Natural killer cell (primary cell): ENCODE measurements at regions not wholly inside any gene's neighbourhood (a gene's known extent, or its start where the extent isn't known, plus 50 kb on each side); places are given as distances from the start of the nearest gene placed in this dataset.

Experiments used
- ATAC-seq, 3 donors: fragments of 150-1000 bp in 2 of 3; fragments of 200-7000 bp in 1 of 3; cut with Tn5 transposase; 1 replicate in 1 of 3; 2 replicates in 2 of 3; pipeline ENCODE4 v1.10.0; 2021; ENCODE audit warnings: mild to moderate bottlenecking in 2 of 3, moderate library complexity in 2 of 3
- DNase-seq, 2 donors: peaks; one replicate each; pipeline versions ENCODE4 v3.0.0 to v3.0.0-alpha.2; 2013 to 2021; ENCODE audit warnings: mixed read lengths in 1 of 2
- H3K27ac ChIP-seq: one replicate; pipeline ENCODE4 v1.5.1; 2013; ENCODE audit warnings: mild to moderate bottlenecking, low read length
- H3K27me3 ChIP-seq: one replicate; pipeline ENCODE4 v1.6.1; 2013; ENCODE audit warnings: low read length; ENCODE audit not compliant: control insufficient read depth, insufficient read depth
- H3K36me3 ChIP-seq: one replicate; pipeline ENCODE4 v1.6.1; 2013; ENCODE audit warnings: low read length; ENCODE audit not compliant: control insufficient read depth, insufficient read depth
- H3K4me1 ChIP-seq: one replicate; pipeline ENCODE4 v1.6.1; 2013; ENCODE audit warnings: low read length; ENCODE audit not compliant: control insufficient read depth, insufficient read depth
- H3K4me3 ChIP-seq: one replicate; pipeline ENCODE4 v1.5.1; 2013; ENCODE audit warnings: low read length
- H3K9me3 ChIP-seq: one replicate; pipeline ENCODE4 v1.6.1; 2013; ENCODE audit warnings: low read length; ENCODE audit not compliant: control insufficient read depth, insufficient read depth
- H3K27ac Mint-ChIP-seq, 2 donors: one replicate each; pipeline ENCODE4 v1.8.0; 2022; ENCODE audit warnings: mild to moderate bottlenecking in 2 of 2, mixed read lengths in 2 of 2, moderate library complexity in 1 of 2
- H3K27me3 Mint-ChIP-seq, 2 donors: one replicate each; pipeline ENCODE4 v1.8.0; 2022; ENCODE audit warnings: low read depth in 2 of 2, mixed read lengths in 2 of 2
- H3K36me3 Mint-ChIP-seq: one replicate; pipeline ENCODE4 v1.8.0; 2022; ENCODE audit warnings: mixed read lengths
- H3K4me1 Mint-ChIP-seq, 2 donors: one replicate each; pipeline ENCODE4 v1.8.0; 2022; ENCODE audit warnings: mixed read lengths in 2 of 2
- H3K4me3 Mint-ChIP-seq: one replicate; pipeline ENCODE4 v1.8.0; 2022; ENCODE audit warnings: mild to moderate bottlenecking, moderate library complexity, mixed read lengths
- H3K9me3 Mint-ChIP-seq, 2 donors: one replicate each; pipeline ENCODE4 v1.8.0; 2022; ENCODE audit warnings: mixed read lengths in 2 of 2
- CTCF ChIP-seq: fragments of 200-600 bp; IDR thresholded peaks from one replicate; pipeline ENCODE4 v1.8.0; 2022; ENCODE audit warnings: antibody characterized with exemption
- whole genome bisulfite sequencing: methylation state at CpG from one replicate; pipeline ENCODE4 v1.1.7; 2013; ENCODE audit warnings: missing lambda C conversion rate; ENCODE audit not compliant: insufficient coverage; 5-methylcytosine and 5-hydroxymethylcytosine counted together
- intact Hi-C: fragments of 100-400 bp; cut with micrococcal nuclease; formaldehyde crosslinking; loops from one replicate; pipeline ENCODE4 v1.14.2; 2022

DNA sequence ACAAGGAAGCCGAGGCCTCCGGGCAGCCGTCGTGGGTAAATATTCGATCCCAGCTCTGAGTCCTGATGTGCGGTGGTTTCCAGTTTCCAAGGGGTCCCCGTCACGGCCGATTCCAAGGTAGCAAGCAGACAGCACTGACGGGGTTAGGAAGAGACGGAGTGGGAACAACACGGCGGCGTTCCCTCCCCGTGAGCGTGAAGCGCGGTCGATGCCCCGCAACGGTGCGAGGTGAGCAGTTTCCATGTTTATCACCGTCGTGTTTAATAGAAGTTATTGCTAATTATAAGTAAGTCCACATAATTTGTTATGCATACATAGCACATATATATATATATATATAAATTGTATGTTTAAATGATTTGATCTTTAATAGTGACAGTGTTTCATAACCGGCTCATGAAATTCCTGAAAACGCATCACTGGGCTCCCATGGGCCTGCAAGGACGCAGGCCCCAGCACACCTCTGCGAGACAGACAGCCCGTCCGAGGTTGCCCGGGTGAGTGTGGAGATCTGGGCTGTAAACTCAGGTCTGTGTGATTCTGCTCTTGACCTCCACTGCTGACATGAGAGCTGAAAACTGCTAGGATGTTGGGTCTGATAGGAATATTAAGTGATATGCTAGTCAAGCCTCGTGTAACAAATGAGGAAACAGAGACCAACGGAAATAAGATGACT is 243.5 kb upstream of the SALL3 start:
- Mint-ChIP-seq H3K27me3 (no peaks in the 10 kb centered on the region), H3K9me3 (peaks cover 0 to 7% of the 10 kb centered on the region in 2 donors), H3K4me1 (no peaks in the 10 kb centered on the region), H3K27ac (no peak overlapping the region), H3K36me3 (no peaks in the 10 kb centered on the region), H3K4me3 (no peak overlapping the region)
- intact Hi-C loops: no loop called here
- no peak for TF ChIP-seq CTCF
- Histone ChIP-seq H3K27me3 (no peaks in the 10 kb centered on the region), H3K4me3 (no peak overlapping the region), H3K36me3 (no peaks in the 10 kb centered on the region), H3K9me3 (peaks cover 5% of the 10 kb centered on the region), H3K4me1 (no peaks in the 10 kb centered on the region), H3K27ac (no peak overlapping the region)
- WGBS: 94% methylated on average over 31 of the region's 33 CpGs
- DNase-seq (no peak), ATAC-seq (no peak)

DNA sequence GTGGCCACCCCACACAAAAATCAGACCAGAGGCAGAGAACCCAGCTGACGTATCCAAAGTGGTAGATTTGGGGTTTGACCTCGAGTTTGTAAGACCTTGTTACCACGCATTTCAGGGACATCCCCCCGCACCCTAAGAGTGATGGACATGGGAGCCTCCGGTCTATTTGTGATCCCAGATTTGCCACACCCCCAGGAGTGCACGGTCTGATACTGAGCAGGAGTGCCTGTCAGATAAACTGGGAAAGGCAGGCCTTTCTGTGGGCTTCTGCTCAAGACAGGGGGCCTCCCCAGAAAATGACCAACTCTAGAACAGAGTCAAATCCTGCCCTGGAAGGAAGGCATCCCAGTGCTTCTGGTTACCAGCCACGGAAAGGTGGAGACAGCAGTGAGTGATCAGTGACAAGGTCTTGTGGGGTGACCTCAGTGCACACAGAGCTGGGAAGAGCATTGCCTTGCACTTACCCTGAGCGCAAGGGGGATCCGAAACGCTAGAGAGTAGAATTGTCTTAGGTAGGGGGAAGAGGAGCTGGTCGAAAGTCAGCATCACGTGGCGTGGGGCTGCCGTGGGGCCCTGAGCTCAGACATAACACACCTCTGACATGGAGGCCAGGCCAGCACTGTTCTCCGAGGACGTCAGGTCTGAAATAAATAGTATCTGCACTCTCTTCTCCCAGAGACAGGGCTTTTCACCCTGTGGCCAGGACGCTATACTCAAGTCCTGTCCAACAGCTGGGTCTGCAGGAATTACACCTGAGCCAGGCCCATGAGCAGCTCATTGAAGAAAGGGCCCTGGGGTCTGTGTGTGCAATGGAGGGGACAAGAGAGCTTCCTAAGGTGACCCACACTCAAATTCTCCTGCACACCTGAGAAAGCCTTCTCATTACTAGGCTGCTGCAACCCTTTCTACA is 242.4 kb upstream of the SALL3 start:
- Histone ChIP-seq H3K4me1 (no peaks in the 10 kb centered on the region), H3K36me3 (no peaks in the 10 kb centered on the region), H3K27me3 (no peaks in the 10 kb centered on the region), H3K9me3 (peaks cover 5% of the 10 kb centered on the region), H3K27ac (no peak overlapping the region), H3K4me3 (no peak overlapping the region)
- H3K4me3 Mint-ChIP-seq: no peak overlapping the region
- H3K36me3 Mint-ChIP-seq: no peaks in the 10 kb centered on the region
- TF ChIP-seq CTCF: no peak
- DNase-seq (no peak), ATAC-seq (no peak)
- H3K27ac Mint-ChIP-seq: no peak overlapping the region
- 83% methylated on average over 17 of the region's 17 CpGs for WGBS
- no peaks in the 10 kb centered on the region for H3K4me1 Mint-ChIP-seq
- H3K27me3 Mint-ChIP-seq: no peaks in the 10 kb centered on the region
- intact Hi-C loops: no loop called here
- H3K9me3 Mint-ChIP-seq: peaks cover 0 to 7% of the 10 kb centered on the region in 2 donors

DNA sequence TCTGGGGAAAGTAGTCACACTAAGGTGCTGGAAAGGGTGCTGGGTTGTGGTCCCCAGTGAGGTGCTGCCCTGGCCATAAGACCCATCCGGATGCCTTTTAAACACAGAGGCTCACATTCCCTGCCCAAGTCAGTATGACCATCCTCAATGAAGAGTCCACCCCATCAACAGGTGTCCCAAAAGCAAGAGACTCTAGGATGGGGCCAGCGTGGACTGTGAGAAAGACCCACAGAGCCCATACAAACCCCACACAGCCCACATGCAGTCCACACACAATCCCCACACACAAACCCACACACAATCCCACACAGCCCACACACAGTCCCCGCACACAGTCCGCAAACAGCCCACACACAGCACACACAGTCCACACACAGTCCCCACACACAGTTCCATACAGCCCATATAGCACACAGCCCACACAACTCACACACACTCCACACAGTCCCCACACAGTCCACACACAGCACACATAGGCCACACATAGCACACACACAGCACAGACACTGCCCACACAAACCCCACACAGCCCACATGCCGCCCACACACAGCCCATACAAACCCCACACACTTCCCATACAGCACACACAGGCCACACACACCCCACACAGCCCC is 241.4 kb upstream of the SALL3 start:
- no peaks in the 10 kb centered on the region for H3K27me3 ChIP-seq
- 90% methylated on average over 5 of the region's 5 CpGs for WGBS
- peak overlapping the region in 1 of 2 donors; percentile 39 for H3K27ac Mint-ChIP-seq

More for the DNA sequence above, 241.4 kb upstream of the SALL3 start:
- no peaks in the 10 kb centered on the region for H3K4me1 Mint-ChIP-seq
- Histone ChIP-seq H3K27ac (no peak overlapping the region), H3K4me1 (no peaks in the 10 kb centered on the region), H3K36me3 (no peaks in the 10 kb centered on the region), H3K9me3 (peaks cover 5% of the 10 kb centered on the region), H3K4me3 (no peak overlapping the region)
- no peak for ATAC-seq
- H3K9me3 Mint-ChIP-seq: peaks cover 0 to 7% of the 10 kb centered on the region in 2 donors
- intact Hi-C loops: no loop called here
- H3K27me3 Mint-ChIP-seq: no peaks in the 10 kb centered on the region
- no peak overlapping the region for H3K4me3 Mint-ChIP-seq
- no peak for DNase-seq
- TF ChIP-seq CTCF: no peak
- no peaks in the 10 kb centered on the region for H3K36me3 Mint-ChIP-seq
